A549 (cell line): ENCODE measurements at regions not wholly inside any gene's neighbourhood (a gene's known extent, or its start where the extent isn't known, plus 50 kb on each side); places are given as distances from the start of the nearest gene placed in this dataset.
A peak's percentile ranks its signal among the peaks of the same experiment; 100 is the strongest.

Experiments used
- ATAC-seq, 2 experiments: fragments of 200-7000 bp in 1 of 2; fragments of >200 bp in 1 of 2; cut with Nextera tagmentation in 1 of 2; cut with Tn5 transposase in 1 of 2; 3 replicates each; pipeline versions ENCODE4 v1.8.0 to v1.9.1; 2018 to 2020; ENCODE audit warnings: mild to moderate bottlenecking in 1 of 2, moderate library complexity in 1 of 2
- CTCF ChIA-PET: fragments of 300-600 bp; sonication (Branson Sonifier 250); formaldehyde crosslinking; extraction: SDS; loops from one replicate; lab custom pipeline; 2021; ENCODE audit warnings: antibody characterized with exemption, inconsistent platforms; lab: Yijun Ruan, JAX
- POLR2A ChIA-PET: fragments of 350-600 bp; formaldehyde crosslinking; extraction: SDS; loops from one replicate; lab custom pipeline; 2021; ENCODE audit warnings: antibody characterized with exemption, inconsistent platforms; lab: Yijun Ruan, JAX
- DNase-seq, 2 experiments: peaks; one replicate each; pipeline versions ENCODE4 v3.0.0 to v3.0.0-alpha.2; 2011 to 2016; ENCODE audit warnings: low read depth in 1 of 2, low spot score in 1 of 2
- FAIRE-seq: peaks from 2 replicates; lab custom pipeline; 2011; peaks lifted over from hg19 to GRCh38; lab: Jason Lieb, UNC
- H3K27ac ChIP-seq, 2 experiments: fragments of >200 bp; sonication (Bioruptor Twin); formaldehyde crosslinking; 3 replicates each; pipeline ENCODE4 v1.5.1; 2016 to 2017
- H3K4me1 ChIP-seq: fragments of >200 bp; sonication (Bioruptor Twin); formaldehyde crosslinking; 3 replicates; pipeline ENCODE4 v1.6.1; 2016
- H3K4me2 ChIP-seq: fragments of >200 bp; sonication (Bioruptor Twin); formaldehyde crosslinking; 3 replicates; pipeline ENCODE4 v1.6.1; 2016
- H3K4me3 ChIP-seq: fragments of >200 bp; sonication (Bioruptor Twin); formaldehyde crosslinking; 3 replicates; pipeline ENCODE4 v1.5.1; 2016
- H3K9me3 ChIP-seq: fragments of >200 bp; sonication (Bioruptor Twin); formaldehyde crosslinking; 3 replicates; pipeline ENCODE4 v1.6.1; 2016
- CHD4 ChIP-seq: fragments of 200-600 bp; sonication (generic); IDR thresholded peaks from 2 replicates; pipeline ENCODE4 v1.6.1; 2016; ENCODE audit warnings: antibody characterized with exemption, mild to moderate bottlenecking, borderline replicate concordance
- EHF ChIP-seq: fragments of 250-450 bp; sonication (Bioruptor Pico); IDR thresholded peaks from 2 replicates; pipeline ENCODE4 v1.5.0; 2020; ENCODE audit warnings: mild to moderate bottlenecking
- EHMT2 ChIP-seq: fragments of 200-600 bp; sonication (generic); IDR thresholded peaks from 2 replicates; pipeline ENCODE4 v1.6.1; 2016; ENCODE audit warnings: antibody characterized with exemption, low read depth, mild to moderate bottlenecking, moderate library complexity
- FOXS1 ChIP-seq: fragments of 250-450 bp; sonication (Bioruptor Pico); IDR thresholded peaks from 2 replicates; pipeline ENCODE4 v1.5.0; 2020; ENCODE audit warnings: mild to moderate bottlenecking, moderate library complexity
- GATA3 ChIP-seq: IDR thresholded peaks from 2 replicates; pipeline ENCODE4 v1.6.1; 2012; ENCODE audit warnings: borderline replicate concordance
- HOXB13 ChIP-seq: fragments of 250-450 bp; sonication (Bioruptor Pico); IDR thresholded peaks from 2 replicates; pipeline ENCODE4 v1.5.0; 2020; ENCODE audit warnings: low read depth, mild to moderate bottlenecking, moderate library complexity
- HOXB5 ChIP-seq: fragments of 250-450 bp; sonication (Bioruptor Pico); IDR thresholded peaks from 2 replicates; pipeline ENCODE4 v1.5.0; 2020; ENCODE audit warnings: mild to moderate bottlenecking, moderate library complexity
- KDM5A ChIP-seq: fragments of 200-600 bp; sonication (generic); IDR thresholded peaks from 2 replicates; pipeline ENCODE4 v1.6.1; 2016; ENCODE audit warnings: antibody characterized with exemption, mild to moderate bottlenecking
- MAFK ChIP-seq: fragments of 450-650 bp; IDR thresholded peaks from 2 replicates; pipeline ENCODE4 v1.6.1; 2014; ENCODE audit not compliant: partially characterized antibody
- NPAS2 ChIP-seq: fragments of 250-450 bp; sonication (Bioruptor Pico); IDR thresholded peaks from 2 replicates; pipeline ENCODE4 v1.8.0; 2022; ENCODE audit warnings: mild to moderate bottlenecking, moderate library complexity, borderline replicate concordance
- PHF8 ChIP-seq: fragments of 200-600 bp; sonication (generic); IDR thresholded peaks from 2 replicates; pipeline ENCODE4 v1.6.1; 2016; ENCODE audit warnings: low read depth, mild to moderate bottlenecking, antibody characterized with exemption, moderate library complexity, borderline replicate concordance
- POLR2AphosphoS2 ChIP-seq: conservative IDR thresholded peaks from 2 replicates; pipeline ENCODE4 v1.6.1; 2012; ENCODE audit warnings: low read length, improper control_type of control experiment, inconsistent platforms
- RFX5 ChIP-seq: fragments of 450-650 bp; IDR thresholded peaks from 2 replicates; pipeline ENCODE4 v1.7.1; 2014; ENCODE audit warnings: antibody characterized with exemption, mild to moderate bottlenecking, moderate library complexity
- RNF2 ChIP-seq: fragments of 200-600 bp; sonication (generic); IDR thresholded peaks from 2 replicates; pipeline ENCODE4 v1.6.1; 2016; ENCODE audit warnings: low read depth, mild to moderate bottlenecking, antibody characterized with exemption, moderate library complexity, borderline replicate concordance
- SMC3 ChIP-seq: fragments of >200 bp; sonication (Bioruptor Twin); formaldehyde crosslinking; IDR thresholded peaks from 3 replicates; pipeline ENCODE4 v1.6.1; 2018; ENCODE audit warnings: inconsistent platforms
- ZNF302 ChIP-seq: fragments of 250-450 bp; sonication (Bioruptor Pico); IDR thresholded peaks from 2 replicates; pipeline ENCODE4 v1.9.0; 2021; ENCODE audit warnings: inconsistent platforms, mild to moderate bottlenecking, moderate library complexity
- WGBS: methylation state at CpG from one replicate; pipeline ENCODE4 v1.1.6; 2017; ENCODE audit errors: missing lambda C conversion rate; 5-methylcytosine and 5-hydroxymethylcytosine counted together
- small RNA-seq, 6 experiments: library from RNA; depleted of rRNA; stranded (forward); fragments of <200 nt; gene quantifications; one replicate each; pipeline ENCODE3, GENCODE V24; 2012
- TF ChIP-seq, protein P1 (sequence below): fragments of 250-450 bp; sonication (Bioruptor Pico); IDR thresholded peaks from 2 replicates; pipeline ENCODE4 v1.5.0; 2021; ENCODE audit warnings: mild to moderate bottlenecking, moderate library complexity, borderline replicate concordance
- TF ChIP-seq, protein P2 (sequence below): IDR thresholded peaks from 2 replicates; pipeline ENCODE4 v1.6.1; 2012
- TF ChIP-seq, protein P3 (sequence below): fragments of 150-350 bp; IDR thresholded peaks from 2 replicates; pipeline ENCODE4 v1.6.1; 2014; ENCODE audit warnings: low read depth, mild to moderate bottlenecking, low read length

DNA sequence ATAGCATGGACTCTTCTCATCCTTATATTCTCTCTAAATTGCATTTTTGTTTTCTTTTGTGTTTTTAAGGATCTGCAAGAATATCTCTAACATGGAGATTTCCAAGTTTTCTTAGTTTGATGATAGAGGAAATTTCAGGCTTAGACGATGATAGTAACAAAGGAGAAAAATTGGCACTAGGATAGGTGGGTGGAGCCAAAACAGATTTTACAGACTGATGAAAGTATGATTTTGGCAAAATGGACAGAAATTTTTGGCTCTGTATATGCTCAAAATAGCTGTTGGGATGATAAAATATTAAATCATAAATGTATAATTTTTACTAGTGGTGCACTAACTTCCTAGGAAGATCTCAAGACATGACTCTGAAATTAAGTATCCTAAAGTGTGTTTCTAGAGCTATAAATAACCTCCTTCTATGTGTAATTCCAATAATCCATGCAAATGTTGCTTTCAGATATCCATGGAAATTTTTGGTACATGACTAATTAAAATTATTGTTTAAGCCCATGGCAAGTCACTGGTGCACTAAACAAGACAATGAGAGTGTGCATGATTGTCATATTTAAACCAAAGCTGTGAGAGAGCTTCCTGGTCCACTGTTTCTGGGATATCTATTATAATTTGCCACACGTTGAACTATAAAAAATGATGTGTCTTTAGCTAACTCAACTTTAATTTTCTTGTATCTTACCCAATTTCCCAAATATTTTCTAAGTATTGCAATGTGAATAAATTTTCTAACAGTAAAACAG lies 55.8 kb upstream of the NBEA start:
- 53% methylated on average over 2 of the region's 2 CpGs for WGBS
- no peak overlapping the region for H3K4me3 ChIP-seq
- CTCF ChIA-PET = no interaction called here
- TF ChIP-seq RNF2 (no peak), EHMT2 (no peak), NPAS2 (CRISPR knock-in tag) (no peak), HOXB5 (CRISPR knock-in tag) (no peak), MAFK (no peak), CHD4 (no peak), POLR2AphosphoS2 (no peak), GATA3 (no peak), HOXB13 (CRISPR knock-in tag) (no peak), EHF (CRISPR knock-in tag) (no peak), RFX5 (no peak), ZNF302 (no peak), KDM5A (no peak), SMC3 (no peak), PHF8 (no peak)
- TF ChIP-seq, protein P1, sequence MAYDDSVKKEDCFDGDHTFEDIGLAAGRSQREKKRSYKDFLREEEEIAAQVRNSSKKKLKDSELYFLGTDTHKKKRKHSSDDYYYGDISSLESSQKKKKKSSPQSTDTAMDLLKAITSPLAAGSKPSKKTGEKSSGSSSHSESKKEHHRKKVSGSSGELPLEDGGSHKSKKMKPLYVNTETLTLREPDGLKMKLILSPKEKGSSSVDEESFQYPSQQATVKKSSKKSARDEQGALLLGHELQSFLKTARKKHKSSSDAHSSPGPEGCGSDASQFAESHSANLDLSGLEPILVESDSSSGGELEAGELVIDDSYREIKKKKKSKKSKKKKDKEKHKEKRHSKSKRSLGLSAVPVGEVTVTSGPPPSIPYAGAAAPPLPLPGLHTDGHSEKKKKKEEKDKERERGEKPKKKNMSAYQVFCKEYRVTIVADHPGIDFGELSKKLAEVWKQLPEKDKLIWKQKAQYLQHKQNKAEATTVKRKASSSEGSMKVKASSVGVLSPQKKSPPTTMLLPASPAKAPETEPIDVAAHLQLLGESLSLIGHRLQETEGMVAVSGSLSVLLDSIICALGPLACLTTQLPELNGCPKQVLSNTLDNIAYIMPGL (CRISPR knock-in tag) = no peak
- TF ChIP-seq, protein P2, sequence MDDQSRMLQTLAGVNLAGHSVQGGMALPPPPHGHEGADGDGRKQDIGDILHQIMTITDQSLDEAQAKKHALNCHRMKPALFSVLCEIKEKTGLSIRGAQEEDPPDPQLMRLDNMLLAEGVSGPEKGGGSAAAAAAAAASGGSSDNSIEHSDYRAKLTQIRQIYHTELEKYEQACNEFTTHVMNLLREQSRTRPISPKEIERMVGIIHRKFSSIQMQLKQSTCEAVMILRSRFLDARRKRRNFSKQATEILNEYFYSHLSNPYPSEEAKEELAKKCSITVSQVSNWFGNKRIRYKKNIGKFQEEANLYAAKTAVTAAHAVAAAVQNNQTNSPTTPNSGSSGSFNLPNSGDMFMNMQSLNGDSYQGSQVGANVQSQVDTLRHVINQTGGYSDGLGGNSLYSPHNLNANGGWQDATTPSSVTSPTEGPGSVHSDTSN = no peak
- TF ChIP-seq, protein P3, sequence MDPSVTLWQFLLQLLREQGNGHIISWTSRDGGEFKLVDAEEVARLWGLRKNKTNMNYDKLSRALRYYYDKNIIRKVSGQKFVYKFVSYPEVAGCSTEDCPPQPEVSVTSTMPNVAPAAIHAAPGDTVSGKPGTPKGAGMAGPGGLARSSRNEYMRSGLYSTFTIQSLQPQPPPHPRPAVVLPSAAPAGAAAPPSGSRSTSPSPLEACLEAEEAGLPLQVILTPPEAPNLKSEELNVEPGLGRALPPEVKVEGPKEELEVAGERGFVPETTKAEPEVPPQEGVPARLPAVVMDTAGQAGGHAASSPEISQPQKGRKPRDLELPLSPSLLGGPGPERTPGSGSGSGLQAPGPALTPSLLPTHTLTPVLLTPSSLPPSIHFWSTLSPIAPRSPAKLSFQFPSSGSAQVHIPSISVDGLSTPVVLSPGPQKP = no peak
- TF ChIP-seq, all 56 proteins: peak for 0
- DNase-seq = no peak
- Histone ChIP-seq H3K9me3 (no peaks in the 10 kb centered on the region), H3K27ac (no peak overlapping the region), H3K4me2 (peak overlapping the region; percentile 12; the same call in 1 of the 3 replicates), H3K4me1 (peaks cover 11% of the 10 kb centered on the region)
- FAIRE-seq = no peak
- no peak for ATAC-seq
- POLR2A ChIA-PET = no interaction called here

DNA sequence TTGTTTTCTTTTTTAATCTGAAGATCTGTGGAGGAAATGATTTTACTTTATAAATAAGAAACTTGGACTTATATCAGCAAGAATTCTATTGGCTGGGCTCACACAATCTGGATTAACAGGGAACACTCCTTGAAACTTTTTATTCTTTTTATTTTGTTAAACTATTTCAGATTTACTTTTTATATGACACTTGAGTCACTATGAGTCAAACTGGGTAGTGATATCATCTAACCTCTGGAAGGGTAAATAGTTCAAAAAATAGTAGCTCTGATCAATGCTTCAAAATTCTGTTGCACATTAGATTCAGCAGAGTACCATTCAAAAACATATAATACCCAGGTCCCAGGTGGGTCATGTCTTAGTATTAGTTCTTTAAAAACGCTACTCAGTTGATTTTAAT lies 55.1 kb upstream of the NBEA start:
- Histone ChIP-seq H3K4me1 (peaks cover 11% of the 10 kb centered on the region), H3K4me3 (no peak overlapping the region), H3K9me3 (no peaks in the 10 kb centered on the region), H3K4me2 (peak overlapping the region; percentile 12; the same call in 1 of the 3 replicates), H3K27ac (no peak overlapping the region)
- ChIA-PET CTCF (no interaction called here), POLR2A (no interaction called here)
- FAIRE-seq (no peak), DNase-seq (no peak), ATAC-seq (no peak)
- WGBS = 23% methylated on average over 1 of the region's 1 CpG
- TF ChIP-seq FOXS1 (CRISPR knock-in tag) = no peak

Small RNA genes in the stretch of these regions (small RNA-seq; reads per million reads assigned to genes)
- gene AL356321.1 (0 reads per million in 6 experiments), gene RF00402 (0 reads per million in 6 experiments)
